Glutamatergic neuron (in vitro differentiated cells): ENCODE measurements at regions not wholly inside any gene's neighbourhood (a gene's known extent, or its start where the extent isn't known, plus 50 kb on each side); places are given as distances from the start of the nearest gene placed in this dataset.
A peak's percentile ranks its signal among the peaks of the same experiment; 100 is the strongest.
"Not testable (repeated sequence)": the region's sequence is repeated elsewhere in the genome, so short reads cannot be mapped to it uniquely, and the experiment has no call there.

ENCODE experiments used
- DNase-seq: peaks from one replicate; pipeline ENCODE4 v3.0.0; 2022
- H3K27ac Mint-ChIP-seq: one replicate; pipeline ENCODE4 v1.8.0; 2020; ENCODE audit warnings: mild to moderate bottlenecking, mixed read lengths, inconsistent platforms; ENCODE audit not compliant: unreplicated experiment
- H3K27me3 Mint-ChIP-seq: one replicate; pipeline ENCODE4 v1.8.0; 2020; ENCODE audit warnings: mild to moderate bottlenecking, moderate library complexity, mixed read lengths, inconsistent platforms; ENCODE audit not compliant: unreplicated experiment
- H3K36me3 Mint-ChIP-seq: one replicate; pipeline ENCODE4 v1.8.0; 2020; ENCODE audit warnings: mild to moderate bottlenecking, mixed read lengths, inconsistent platforms; ENCODE audit not compliant: unreplicated experiment
- H3K4me1 Mint-ChIP-seq: one replicate; pipeline ENCODE4 v1.8.0; 2020; ENCODE audit warnings: mild to moderate bottlenecking, low read depth, mixed read lengths, inconsistent platforms; ENCODE audit not compliant: unreplicated experiment
- H3K4me3 Mint-ChIP-seq: one replicate; pipeline ENCODE4 v1.8.0; 2020; ENCODE audit warnings: mild to moderate bottlenecking, mixed read lengths, inconsistent platforms; ENCODE audit not compliant: unreplicated experiment
- H3K9me3 Mint-ChIP-seq: one replicate; pipeline ENCODE4 v1.8.0; 2020; ENCODE audit warnings: mild to moderate bottlenecking, moderate library complexity, mixed read lengths, inconsistent platforms; ENCODE audit not compliant: unreplicated experiment
- CTCF ChIP-seq: fragments of 200-600 bp; sonication (generic); IDR thresholded peaks from one replicate; pipeline ENCODE4 v1.5.0; 2021; ENCODE audit not compliant: partially characterized antibody, unreplicated experiment

DNA sequence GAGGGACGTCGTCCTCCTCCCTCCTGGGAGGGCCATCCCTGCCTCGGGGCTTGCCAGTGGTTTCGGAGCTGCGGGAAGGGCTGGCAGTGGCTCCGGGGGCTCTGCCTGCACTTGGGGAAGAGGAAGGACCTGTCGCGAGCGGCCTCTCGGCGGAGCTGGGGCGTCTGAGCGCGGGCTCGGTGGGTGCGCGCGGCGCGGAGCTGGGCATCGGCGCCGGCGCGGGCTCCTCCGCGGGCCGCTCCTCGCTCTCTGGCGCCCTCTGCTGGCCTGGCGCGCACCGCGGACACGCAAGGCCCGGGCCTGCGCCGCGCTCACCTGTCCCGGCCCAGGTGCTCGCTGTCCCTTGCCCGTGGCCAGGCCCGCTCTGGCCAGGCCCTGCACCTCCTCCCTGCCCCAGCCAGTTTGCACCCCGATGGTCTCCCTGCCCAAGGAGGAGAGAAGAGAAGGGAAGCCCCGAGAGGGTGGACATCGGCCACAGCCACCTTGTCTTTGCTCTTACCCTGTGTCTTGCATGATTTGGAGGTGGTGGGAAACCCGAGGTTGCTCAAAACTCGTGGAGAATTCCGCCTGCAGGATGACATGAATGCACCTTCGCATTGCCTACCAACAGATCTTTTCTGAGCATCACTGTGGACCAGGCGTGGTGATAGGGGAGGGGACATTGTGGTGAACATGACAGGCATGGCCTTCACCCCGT lies 119.2 kb downstream of the OTOP1 start:
- DNase-seq, result peak; percentile 86
- not testable (repeated sequence) for H3K27me3 Mint-ChIP-seq, H3K9me3 Mint-ChIP-seq, H3K36me3 Mint-ChIP-seq, H3K4me1 Mint-ChIP-seq, H3K27ac Mint-ChIP-seq
- peak overlapping the region; percentile 84 for H3K4me3 Mint-ChIP-seq
- peak; percentile 85 for TF ChIP-seq CTCF

- H3K36me3 Mint-ChIP-seq, H3K27me3 Mint-ChIP-seq, H3K27ac Mint-ChIP-seq, H3K4me1 Mint-ChIP-seq, DNase-seq, H3K9me3 Mint-ChIP-seq, H3K4me3 Mint-ChIP-seq: not testable (repeated sequence)
Observed at GRCh38 chr4:4115381-4115780, 111.3 kb downstream of the OTOP1 start.

DNA sequence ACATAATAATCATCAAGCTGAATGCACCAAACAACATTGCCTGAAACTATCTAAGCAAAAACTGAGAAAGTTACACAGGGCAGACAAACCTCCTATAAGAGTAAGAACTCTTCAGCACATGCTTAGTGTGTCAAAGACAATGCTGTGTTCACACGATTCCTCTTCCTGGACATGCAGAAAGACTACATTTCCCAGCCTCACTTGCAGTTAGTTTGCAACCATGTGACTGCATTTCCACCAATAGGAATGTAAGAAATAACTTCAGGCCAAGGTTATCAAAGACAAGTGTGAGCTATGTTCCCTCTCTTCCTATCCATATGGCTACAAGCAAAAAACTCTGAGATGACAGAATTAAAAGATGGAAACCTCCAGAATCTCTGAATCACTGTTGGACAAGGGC lies 109.8 kb downstream of the OTOP1 start:
- H3K4me1 Mint-ChIP-seq, H3K27ac Mint-ChIP-seq, DNase-seq, H3K27me3 Mint-ChIP-seq, H3K36me3 Mint-ChIP-seq, H3K4me3 Mint-ChIP-seq, H3K9me3 Mint-ChIP-seq: not testable (repeated sequence)

DNA sequence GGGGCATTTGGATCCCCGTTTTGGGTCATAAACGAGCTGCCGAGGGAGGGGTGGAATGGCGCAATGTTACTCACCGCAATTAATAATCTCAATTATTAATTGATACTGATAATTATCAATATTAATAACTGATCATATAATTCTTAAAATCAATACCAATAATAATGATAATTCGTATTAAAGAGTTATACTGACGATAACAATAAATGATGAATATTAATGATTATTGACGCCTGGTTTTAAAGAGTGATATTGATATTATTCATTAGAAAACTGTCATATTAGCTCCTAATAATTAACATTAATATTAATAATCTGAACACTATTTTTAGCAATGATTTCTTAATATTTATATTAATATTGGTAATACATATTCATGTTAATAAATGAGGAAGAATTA lies 92.4 kb downstream of the OTOP1 start:
- not testable (repeated sequence) for H3K4me1 Mint-ChIP-seq, H3K27ac Mint-ChIP-seq, DNase-seq, H3K27me3 Mint-ChIP-seq, H3K36me3 Mint-ChIP-seq, H3K4me3 Mint-ChIP-seq, H3K9me3 Mint-ChIP-seq

DNA sequence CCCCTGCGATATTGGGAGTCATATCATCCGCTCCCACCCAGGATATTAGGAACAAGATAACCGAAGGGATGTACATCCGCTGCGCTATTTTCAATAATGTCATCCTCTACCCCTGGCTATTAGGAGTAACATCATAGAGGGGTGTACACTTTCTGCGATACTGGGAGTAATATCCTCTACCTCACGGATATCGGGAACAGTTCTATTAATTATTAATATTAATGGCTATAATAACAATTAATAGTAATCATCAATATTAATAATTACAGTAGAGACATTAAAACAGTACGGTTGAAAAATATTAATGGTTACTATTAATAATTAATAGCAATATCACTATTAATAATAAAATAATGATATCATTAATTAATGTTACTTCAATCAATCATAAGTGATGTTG lies 90.1 kb downstream of the OTOP1 start:
- not testable (repeated sequence) for DNase-seq, H3K4me1 Mint-ChIP-seq, H3K9me3 Mint-ChIP-seq, H3K27me3 Mint-ChIP-seq, H3K4me3 Mint-ChIP-seq, H3K27ac Mint-ChIP-seq, H3K36me3 Mint-ChIP-seq
